ENCODE measurements at regions not wholly inside any gene's neighbourhood (a gene's known extent, or its start where the extent isn't known, plus 50 kb on each side); places are given as distances from the start of the nearest gene placed in this dataset.

- TF ChIP-seq TAF1 (conservative IDR thresholded peaks at IDR 0.05) (no peak), SP1 (IDR thresholded peaks at IDR 0.05) (no peak), GABPA (IDR thresholded peaks at IDR 0.05 in 1 of 2, conservative IDR thresholded peaks at IDR 0.05 in 1 of 2) (no peak), YY1 (IDR thresholded peaks at IDR 0.05) (no peak), JUND (IDR thresholded peaks at IDR 0.05) (no peak), RAD21 (IDR thresholded peaks at IDR 0.05) (no peak), REST (IDR thresholded peaks at IDR 0.05) (no peak), MAX (IDR thresholded peaks at IDR 0.05) (no peak), EGR1 (IDR thresholded peaks at IDR 0.05; ENCODE audit: low read depth in 2 of 2) (no peak), HNF4G (IDR thresholded peaks at IDR 0.05) (no peak)
- TF ChIP-seq, protein P1, sequence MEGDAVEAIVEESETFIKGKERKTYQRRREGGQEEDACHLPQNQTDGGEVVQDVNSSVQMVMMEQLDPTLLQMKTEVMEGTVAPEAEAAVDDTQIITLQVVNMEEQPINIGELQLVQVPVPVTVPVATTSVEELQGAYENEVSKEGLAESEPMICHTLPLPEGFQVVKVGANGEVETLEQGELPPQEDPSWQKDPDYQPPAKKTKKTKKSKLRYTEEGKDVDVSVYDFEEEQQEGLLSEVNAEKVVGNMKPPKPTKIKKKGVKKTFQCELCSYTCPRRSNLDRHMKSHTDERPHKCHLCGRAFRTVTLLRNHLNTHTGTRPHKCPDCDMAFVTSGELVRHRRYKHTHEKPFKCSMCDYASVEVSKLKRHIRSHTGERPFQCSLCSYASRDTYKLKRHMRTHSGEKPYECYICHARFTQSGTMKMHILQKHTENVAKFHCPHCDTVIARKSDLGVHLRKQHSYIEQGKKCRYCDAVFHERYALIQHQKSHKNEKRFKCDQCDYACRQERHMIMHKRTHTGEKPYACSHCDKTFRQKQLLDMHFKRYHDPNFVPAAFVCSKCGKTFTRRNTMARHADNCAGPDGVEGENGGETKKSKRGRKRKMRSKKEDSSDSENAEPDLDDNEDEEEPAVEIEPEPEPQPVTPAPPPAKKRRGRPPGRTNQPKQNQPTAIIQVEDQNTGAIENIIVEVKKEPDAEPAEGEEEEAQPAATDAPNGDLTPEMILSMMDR (IDR thresholded peaks at IDR 0.05; ENCODE audit: low read depth, low read length, missing input control), result no peak
- TF ChIP-seq, protein P2, sequence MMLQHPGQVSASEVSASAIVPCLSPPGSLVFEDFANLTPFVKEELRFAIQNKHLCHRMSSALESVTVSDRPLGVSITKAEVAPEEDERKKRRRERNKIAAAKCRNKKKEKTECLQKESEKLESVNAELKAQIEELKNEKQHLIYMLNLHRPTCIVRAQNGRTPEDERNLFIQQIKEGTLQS (IDR thresholded peaks at IDR 0.05), result no peak
- TF ChIP-seq, protein P3, sequence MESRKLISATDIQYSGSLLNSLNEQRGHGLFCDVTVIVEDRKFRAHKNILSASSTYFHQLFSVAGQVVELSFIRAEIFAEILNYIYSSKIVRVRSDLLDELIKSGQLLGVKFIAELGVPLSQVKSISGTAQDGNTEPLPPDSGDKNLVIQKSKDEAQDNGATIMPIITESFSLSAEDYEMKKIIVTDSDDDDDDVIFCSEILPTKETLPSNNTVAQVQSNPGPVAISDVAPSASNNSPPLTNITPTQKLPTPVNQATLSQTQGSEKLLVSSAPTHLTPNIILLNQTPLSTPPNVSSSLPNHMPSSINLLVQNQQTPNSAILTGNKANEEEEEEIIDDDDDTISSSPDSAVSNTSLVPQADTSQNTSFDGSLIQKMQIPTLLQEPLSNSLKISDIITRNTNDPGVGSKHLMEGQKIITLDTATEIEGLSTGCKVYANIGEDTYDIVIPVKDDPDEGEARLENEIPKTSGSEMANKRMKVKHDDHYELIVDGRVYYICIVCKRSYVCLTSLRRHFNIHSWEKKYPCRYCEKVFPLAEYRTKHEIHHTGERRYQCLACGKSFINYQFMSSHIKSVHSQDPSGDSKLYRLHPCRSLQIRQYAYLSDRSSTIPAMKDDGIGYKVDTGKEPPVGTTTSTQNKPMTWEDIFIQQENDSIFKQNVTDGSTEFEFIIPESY (IDR thresholded peaks at IDR 0.05), result no peak
Observed at GRCh38 chr17:55642741-55643140, 79.9 kb downstream of the TMEM100 start.

Measured in liver (tissue), 3 donors.